NCI-H2107 treated with DMSO at 0.1 percent for 48 hours (cell line): ENCODE measurements at regions not wholly inside any gene's neighbourhood (a gene's known extent, or its start where the extent isn't known, plus 50 kb on each side); places are given as distances from the start of the nearest gene placed in this dataset.
"Not testable (repeated sequence)": the region's sequence is repeated elsewhere in the genome, so short reads cannot be mapped to it uniquely, and the experiment has no call there.

Source experiments
- DNase-seq: peaks from one replicate; lab custom pipeline; 2025; ENCODE audit not compliant: unreplicated experiment; lab: John Stamatoyannopoulos, UW

- no peak for DNase-seq
These were observed 112.8 kb upstream of the DUSP22 start for GRCh38 chr6:179340-179950.

GRCh38 chr6:180091-180694 lies 112.1 kb upstream of the DUSP22 start:
- DNase-seq, result not testable (repeated sequence)

GRCh38 chr6:181049-181654 lies 111.1 kb upstream of the DUSP22 start:
- no peak for DNase-seq

GRCh38 chr6:183668-184067 lies 108.6 kb upstream of the DUSP22 start:
- no peak for DNase-seq

GRCh38 chr6:184161-184700 lies 108.1 kb upstream of the DUSP22 start:
- peak; percentile 30 for DNase-seq

- DNase-seq, result no peak
These were observed 105.8 kb upstream of the DUSP22 start for GRCh38 chr6:186340-186965.

GRCh38 chr6:187210-187861 lies 105.0 kb upstream of the DUSP22 start:
- DNase-seq, result no peak

- peak; percentile 36 for DNase-seq
These were observed 103.2 kb upstream of the DUSP22 start for GRCh38 chr6:188821-189655.

- DNase-seq, result no peak
These were observed 102.6 kb upstream of the DUSP22 start for GRCh38 chr6:189676-190075.

GRCh38 chr6:190596-191395 lies 101.5 kb upstream of the DUSP22 start:
- no peak for DNase-seq

- DNase-seq, result no peak
These were observed 100.6 kb upstream of the DUSP22 start for GRCh38 chr6:191487-192312.

GRCh38 chr6:192313-192664 lies 100.0 kb upstream of the DUSP22 start:
- DNase-seq, result no peak

- no peak for DNase-seq
These were observed 99.1 kb upstream of the DUSP22 start for GRCh38 chr6:193180-193579.

GRCh38 chr6:193773-194310 lies 98.4 kb upstream of the DUSP22 start:
- DNase-seq, result no peak

GRCh38 chr6:195861-196360 lies 96.4 kb upstream of the DUSP22 start:
- no peak for DNase-seq

GRCh38 chr6:196543-196942 lies 95.7 kb upstream of the DUSP22 start:
- DNase-seq, result no peak

GRCh38 chr6:203661-204060 lies 88.6 kb upstream of the DUSP22 start:
- no peak for DNase-seq

GRCh38 chr6:206264-206663 lies 86.0 kb upstream of the DUSP22 start:
- no peak for DNase-seq

- DNase-seq, result no peak
These were observed 83.9 kb upstream of the DUSP22 start for GRCh38 chr6:208364-208763.
